GM18873 (cell line): ENCODE measurements at regions not wholly inside any gene's neighbourhood (a gene's known extent, or its start where the extent isn't known, plus 50 kb on each side); places are given as distances from the start of the nearest gene placed in this dataset.

Experiments
- ATAC-seq: cut with Tn5 transposase; IDR thresholded peaks from one replicate; pipeline ENCODE4 v1.9.1; 2021; ENCODE audit warnings: mild to moderate bottlenecking, moderate library complexity, moderate number of reproducible peaks; ENCODE audit not compliant: unreplicated experiment, low FRiP score

GRCh38 chr17:77479372-77480198 lies 338.8 kb downstream of the SEC14L1 start:
- ATAC-seq, result no peak

- ATAC-seq, result no peak
These were observed 339.4 kb downstream of the SEC14L1 start for GRCh38 chr17:77480199-77480508.

GRCh38 chr17:77480509-77481215 lies 339.9 kb downstream of the SEC14L1 start:
- ATAC-seq, result no peak

GRCh38 chr17:77481476-77482374 lies 341.0 kb downstream of the SEC14L1 start:
- no peak for ATAC-seq

- no peak for ATAC-seq
These were observed 341.8 kb downstream of the SEC14L1 start for GRCh38 chr17:77482375-77483127.

GRCh38 chr17:77483128-77483598 lies 342.4 kb downstream of the SEC14L1 start:
- no peak for ATAC-seq

GRCh38 chr17:77484111-77484510 lies 343.3 kb downstream of the SEC14L1 start:
- no peak for ATAC-seq

GRCh38 chr17:77485089-77485833 lies 344.5 kb downstream of the SEC14L1 start:
- no peak for ATAC-seq

- no peak for ATAC-seq
These were observed 346.5 kb downstream of the SEC14L1 start for GRCh38 chr17:77487211-77487629.

GRCh38 chr17:77487677-77488530 lies 347.1 kb downstream of the SEC14L1 start:
- no peak for ATAC-seq

- ATAC-seq, result no peak
These were observed 347.9 kb downstream of the SEC14L1 start for GRCh38 chr17:77488531-77489238.

GRCh38 chr17:77489239-77489892 lies 348.6 kb downstream of the SEC14L1 start:
- no peak for ATAC-seq

- ATAC-seq, result no peak
These were observed 349.1 kb downstream of the SEC14L1 start for GRCh38 chr17:77489893-77490255.

GRCh38 chr17:77490361-77491183 lies 349.8 kb downstream of the SEC14L1 start:
- no peak for ATAC-seq

GRCh38 chr17:77491921-77492445 lies 351.2 kb downstream of the SEC14L1 start:
- peak; percentile 52 for ATAC-seq
